Activated CD4-positive, alpha-beta T cell treated with anti-CD3 and anti-CD28 coated beads, Interleukin-2, amount 50 U/mL, for 16 hours (primary cell): ENCODE measurements at regions not wholly inside any gene's neighbourhood (a gene's known extent, or its start where the extent isn't known, plus 50 kb on each side); places are given as distances from the start of the nearest gene placed in this dataset.

Experiments
- DNase-seq: peaks from one replicate; pipeline ENCODE4 v3.0.0-alpha.2; 2020

- no peak for DNase-seq
Observed at GRCh38 chr12:66976526-66976925, 292.6 kb upstream of the CAND1 start.

GRCh38 chr12:66978802-66979201 is 290.4 kb upstream of the CAND1 start:
- peak; percentile 28 for DNase-seq

GRCh38 chr12:66979251-66979650 is 289.9 kb upstream of the CAND1 start:
- peak; percentile 70 for DNase-seq

- DNase-seq = no peak
Observed at GRCh38 chr12:66984077-66984476, 285.1 kb upstream of the CAND1 start.

GRCh38 chr12:66984962-66985361 is 284.2 kb upstream of the CAND1 start:
- no peak for DNase-seq

- no peak for DNase-seq
Observed at GRCh38 chr12:66999141-66999540, 270.0 kb upstream of the CAND1 start.

GRCh38 chr12:67001251-67001650 is 267.9 kb upstream of the CAND1 start:
- DNase-seq = no peak

- no peak for DNase-seq
Observed at GRCh38 chr12:67002720-67003119, 266.4 kb upstream of the CAND1 start.

- no peak for DNase-seq
Observed at GRCh38 chr12:67006610-67007009, 262.5 kb upstream of the CAND1 start.

GRCh38 chr12:67014642-67015041 is 254.5 kb upstream of the CAND1 start:
- DNase-seq = no peak

GRCh38 chr12:67018105-67018504 is 251.1 kb upstream of the CAND1 start:
- no peak for DNase-seq

GRCh38 chr12:67019070-67019469 is 250.1 kb upstream of the CAND1 start:
- no peak for DNase-seq

GRCh38 chr12:67025543-67026114 is 243.5 kb upstream of the CAND1 start:
- DNase-seq = peak; percentile 46

- no peak for DNase-seq
Observed at GRCh38 chr12:67026487-67027246, 242.5 kb upstream of the CAND1 start.

- DNase-seq = no peak
Observed at GRCh38 chr12:67028529-67028928, 240.6 kb upstream of the CAND1 start.

GRCh38 chr12:67034110-67034879 is 234.9 kb upstream of the CAND1 start:
- no peak for DNase-seq

- DNase-seq = no peak
Observed at GRCh38 chr12:67035121-67035520, 234.0 kb upstream of the CAND1 start.

GRCh38 chr12:67038486-67038885 is 230.7 kb upstream of the CAND1 start:
- DNase-seq = no peak

GRCh38 chr12:67039995-67040860 is 228.9 kb upstream of the CAND1 start:
- no peak for DNase-seq

GRCh38 chr12:67040861-67041137 is 228.4 kb upstream of the CAND1 start:
- DNase-seq = no peak

- no peak for DNase-seq
Observed at GRCh38 chr12:67042697-67043131, 226.4 kb upstream of the CAND1 start.

GRCh38 chr12:67043771-67044170 is 225.4 kb upstream of the CAND1 start:
- no peak for DNase-seq

- no peak for DNase-seq
Observed at GRCh38 chr12:67045650-67046049, 223.5 kb upstream of the CAND1 start.
